PC-3 (cell line): ENCODE measurements at regions not wholly inside any gene's neighbourhood (a gene's known extent, or its start where the extent isn't known, plus 50 kb on each side); places are given as distances from the start of the nearest gene placed in this dataset.

Experiments used
- ATAC-seq: fragments of 200-7000 bp; cut with Tn5 transposase; 2 replicates; pipeline ENCODE4 v1.9.1; 2020; ENCODE audit warnings: mild to moderate bottlenecking, moderate library complexity
- BruUV-seq: library from RNA; stranded (reverse); fragments of 400-500 nt; replicated peaks from 2 replicates; lab custom pipeline; 2021; lab: Mats Ljungman, UMichigan
- CTCF ChIA-PET: fragments of 300-600 bp; sonication (Branson Sonifier 250); formaldehyde crosslinking; loops from one replicate; lab custom pipeline; 2022; ENCODE audit warnings: antibody characterized with exemption; lab: Charles Lee
- POLR2A ChIA-PET: fragments of 300-600 bp; sonication (Branson Sonifier 250); formaldehyde crosslinking; loops from one replicate; lab custom pipeline; 2022; ENCODE audit warnings: antibody characterized with exemption; ENCODE audit not compliant: unreplicated experiment; lab: Charles Lee
- DNase-seq: peaks from one replicate; pipeline ENCODE4 v3.0.0-alpha.2; 2015
- H2AFZ ChIP-seq: fragments of 300-600 bp; sonication (generic); 2 replicates; pipeline ENCODE4 v1.6.0; 2016; ENCODE audit warnings: antibody characterized with exemption, low read length
- H3F3A ChIP-seq: fragments of 300-600 bp; sonication (generic); one replicate; pipeline ENCODE4 v1.6.0; 2017; ENCODE audit warnings: antibody characterized with exemption, low read length, control low read depth, mild to moderate bottlenecking; ENCODE audit not compliant: unreplicated experiment
- H3K27ac ChIP-seq: fragments of 300-600 bp; sonication (generic); 2 replicates; pipeline ENCODE4 v1.5.1; 2016; ENCODE audit warnings: mild to moderate bottlenecking, low read length
- H3K27me3 ChIP-seq: fragments of 300-600 bp; sonication (generic); 2 replicates; pipeline ENCODE4 v1.6.1; 2016; ENCODE audit warnings: low read length, mixed read lengths
- H3K36me3 ChIP-seq: fragments of 300-600 bp; sonication (generic); 2 replicates; pipeline ENCODE4 v1.6.1; 2016; ENCODE audit warnings: low read depth, mixed run types, low read length, mixed read lengths
- H3K4me1 ChIP-seq: fragments of 300-600 bp; sonication (generic); 2 replicates; pipeline ENCODE4 v1.5.1; 2016; ENCODE audit warnings: low read length; ENCODE audit not compliant: insufficient read depth
- H3K4me2 ChIP-seq: fragments of 300-600 bp; sonication (generic); 2 replicates; pipeline ENCODE4 v1.6.0; 2016; ENCODE audit warnings: low read length
- H3K4me3 ChIP-seq: fragments of 300-600 bp; sonication (generic); 2 replicates; pipeline ENCODE4 v1.5.1; 2016; ENCODE audit warnings: mild to moderate bottlenecking, low read length, mixed read lengths
- H3K79me2 ChIP-seq: fragments of 300-600 bp; sonication (generic); 2 replicates; pipeline ENCODE4 v1.6.1; 2017; ENCODE audit warnings: low read length, mixed read lengths
- H3K9ac ChIP-seq: fragments of 300-600 bp; sonication (generic); 2 replicates; pipeline ENCODE4 v1.6.0; 2016; ENCODE audit warnings: mild to moderate bottlenecking, low read length
- H3K9me2 ChIP-seq: fragments of 300-600 bp; sonication (generic); replicated peaks from 2 replicates; pipeline ENCODE4 v1.6.1; 2016; ENCODE audit warnings: mixed run types, low read length, mixed read lengths
- H3K9me3 ChIP-seq: fragments of 300-600 bp; sonication (generic); 2 replicates; pipeline ENCODE4 v1.6.1; 2016; ENCODE audit warnings: low read length, mixed read lengths
- H4K20me1 ChIP-seq: fragments of 300-600 bp; sonication (generic); 2 replicates; pipeline ENCODE4 v1.6.1; 2016; ENCODE audit warnings: low read length, mixed read lengths
- CTCF ChIP-seq: fragments of 300-600 bp; sonication (generic); conservative IDR thresholded peaks from 2 replicates; pipeline ENCODE4 v1.5.1; 2017; ENCODE audit warnings: antibody characterized with exemption, low read depth, mild to moderate bottlenecking, low read length
- EZH2 ChIP-seq: fragments of 300-600 bp; sonication (generic); IDR thresholded peaks from one replicate; pipeline ENCODE4 v1.6.1; 2017; ENCODE audit warnings: antibody characterized with exemption, mild to moderate bottlenecking, low read length; ENCODE audit not compliant: unreplicated experiment
- EZH2phosphoT487 ChIP-seq: fragments of 300-600 bp; sonication (generic); IDR thresholded peaks from 2 replicates; pipeline ENCODE4 v1.6.1; 2018; ENCODE audit warnings: mild to moderate bottlenecking, antibody characterized with exemption, low read length, borderline replicate concordance
- intact Hi-C: fragments of 100-400 bp; cut with micrococcal nuclease; formaldehyde crosslinking; loops from 2 replicates; pipeline ENCODE4 v1.9.0; 2023

- no peak for ATAC-seq
These were observed 502.3 kb downstream of the PDHA2 start for GRCh38 chr4:96342196-96342595.

GRCh38 chr4:96342790-96343455 lies 503.0 kb downstream of the PDHA2 start:
- Histone ChIP-seq H4K20me1 (no peaks in the 10 kb centered on the region), H3K36me3 (no peaks in the 10 kb centered on the region), H3K9ac (no peak overlapping the region), H3K27ac (no peak overlapping the region), H3K79me2 (no peaks in the 10 kb centered on the region), H3K9me3 (no peaks in the 10 kb centered on the region), H3K4me2 (no peak overlapping the region), H3K4me1 (no peaks in the 10 kb centered on the region), H3K9me2 (no peaks in the 10 kb centered on the region), H3F3A (no peaks in the 10 kb centered on the region), H3K4me3 (no peak overlapping the region), H2AFZ (no peak overlapping the region), H3K27me3 (no peaks in the 10 kb centered on the region)
- TF ChIP-seq CTCF (no peak), EZH2phosphoT487 (no peak), EZH2 (no peak)
- DNase-seq (no peak), ATAC-seq (no peak)
- BruUV-seq, result no TSS peak
- CTCF ChIA-PET, result no interaction called here
- intact Hi-C loops, result no loop called here
- POLR2A ChIA-PET, result no interaction called here

More at GRCh38 chr4:96342196-96342595, 502.3 kb downstream of the PDHA2 start:
- no peaks in the 10 kb centered on the region for H3K9me2 ChIP-seq
- intact Hi-C loops, result no loop called here
- H3K27me3 ChIP-seq, result no peaks in the 10 kb centered on the region
- no peak overlapping the region for H3K27ac ChIP-seq
- H3K36me3 ChIP-seq, result no peaks in the 10 kb centered on the region
- ChIA-PET CTCF (no interaction called here), POLR2A (no interaction called here)
- no peak overlapping the region for H3K9ac ChIP-seq
- H3K79me2 ChIP-seq, result no peaks in the 10 kb centered on the region
- H4K20me1 ChIP-seq, result no peaks in the 10 kb centered on the region
- no peaks in the 10 kb centered on the region for H3F3A ChIP-seq
- no peak overlapping the region for H2AFZ ChIP-seq
- no peak for DNase-seq
- H3K4me3 ChIP-seq, result no peak overlapping the region
- no TSS peak for BruUV-seq
- no peaks in the 10 kb centered on the region for H3K9me3 ChIP-seq
- TF ChIP-seq CTCF (no peak), EZH2phosphoT487 (no peak), EZH2 (no peak)
- H3K4me2 ChIP-seq, result no peak overlapping the region
- H3K4me1 ChIP-seq, result no peaks in the 10 kb centered on the region

GRCh38 chr4:96343836-96344235 lies 503.9 kb downstream of the PDHA2 start:
- no peaks in the 10 kb centered on the region for H3K4me1 ChIP-seq
- H4K20me1 ChIP-seq, result no peaks in the 10 kb centered on the region
- H3K36me3 ChIP-seq, result no peaks in the 10 kb centered on the region
- H3K9ac ChIP-seq, result no peak overlapping the region
- no TSS peak for BruUV-seq
- H3K27me3 ChIP-seq, result no peaks in the 10 kb centered on the region
- no peak overlapping the region for H3K27ac ChIP-seq
- DNase-seq, result no peak
- ATAC-seq, result no peak
- H3K4me2 ChIP-seq, result no peak overlapping the region
- no peaks in the 10 kb centered on the region for H3K9me2 ChIP-seq
- no peak for TF ChIP-seq EZH2phosphoT487
- no peak for TF ChIP-seq CTCF
- TF ChIP-seq EZH2, result no peak
- H3K4me3 ChIP-seq, result no peak overlapping the region
- H3F3A ChIP-seq, result no peaks in the 10 kb centered on the region
- ChIA-PET CTCF (no interaction called here), POLR2A (no interaction called here)
- intact Hi-C loops, result no loop called here
- H3K79me2 ChIP-seq, result no peaks in the 10 kb centered on the region
- H2AFZ ChIP-seq, result no peak overlapping the region
- H3K9me3 ChIP-seq, result no peaks in the 10 kb centered on the region
